ES-I3 (cell line): ENCODE measurements at regions not wholly inside any gene's neighbourhood (a gene's known extent, or its start where the extent isn't known, plus 50 kb on each side); places are given as distances from the start of the nearest gene placed in this dataset.

ENCODE experiments used
- H3K36me3 ChIP-seq: 2 replicates; pipeline ENCODE4 v1.6.1; 2013; ENCODE audit warnings: mild to moderate bottlenecking, low read length, control low read depth, moderate library complexity; ENCODE audit not compliant: insufficient read depth
- H3K4me1 ChIP-seq: 2 replicates; pipeline ENCODE4 v1.6.1; 2013; ENCODE audit warnings: mild to moderate bottlenecking, control low read depth, low read length; ENCODE audit not compliant: insufficient read depth
- H3K9ac ChIP-seq: 2 replicates; pipeline ENCODE4 v1.6.1; 2013; ENCODE audit warnings: low read depth, mild to moderate bottlenecking, low read length, moderate library complexity
- H3K9me3 ChIP-seq: 2 replicates; pipeline ENCODE4 v1.6.1; 2013; ENCODE audit warnings: mild to moderate bottlenecking, low read length, moderate library complexity; ENCODE audit not compliant: control insufficient read depth, insufficient read depth

DNA sequence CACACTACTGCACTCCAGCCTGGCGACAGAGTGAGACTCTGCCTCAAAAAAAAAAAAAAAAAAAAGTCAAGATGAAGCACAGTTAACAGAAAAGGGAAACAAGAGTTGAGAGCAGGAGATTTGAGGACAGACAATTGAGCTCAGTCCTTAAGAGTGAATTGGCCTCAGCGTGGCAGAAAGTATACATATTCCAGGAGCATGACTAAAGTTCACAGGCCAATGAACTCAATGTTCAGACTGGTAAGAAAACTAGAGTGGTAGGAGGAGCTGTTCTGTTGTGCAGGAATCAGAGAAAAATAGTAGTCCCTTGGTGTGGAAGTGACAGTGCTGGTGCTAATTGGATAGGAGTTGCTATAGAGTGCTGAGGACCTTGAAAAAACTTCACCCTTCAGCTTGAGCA is 60.0 kb downstream of the NRN1 start:
- H3K36me3 ChIP-seq = no peaks in the 10 kb centered on the region
- no peak overlapping the region for H3K9ac ChIP-seq
- peaks cover 13% of the 10 kb centered on the region for H3K9me3 ChIP-seq
- no peaks in the 10 kb centered on the region for H3K4me1 ChIP-seq

DNA sequence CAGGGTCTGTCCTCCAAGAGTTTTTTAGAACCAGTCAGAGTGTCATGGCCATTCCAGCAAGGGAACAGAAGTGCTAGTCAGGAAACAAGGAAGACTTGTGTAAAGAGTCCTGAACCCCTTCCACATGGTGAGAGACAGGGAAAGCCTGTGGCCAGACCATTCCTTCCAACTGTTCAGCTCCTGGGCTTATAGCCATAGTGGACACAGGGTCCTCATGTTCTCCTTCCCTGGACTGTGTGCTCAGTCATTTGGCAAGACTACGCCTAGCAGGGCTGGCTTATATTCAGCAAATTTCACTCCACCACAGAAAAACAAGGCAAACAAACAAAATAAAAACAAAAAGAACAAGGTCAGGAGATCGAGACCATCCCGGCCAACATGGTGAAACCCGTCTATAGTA is 60.5 kb downstream of the NRN1 start:
- Histone ChIP-seq H3K9me3 (peaks cover 13% of the 10 kb centered on the region), H3K36me3 (no peaks in the 10 kb centered on the region), H3K4me1 (no peaks in the 10 kb centered on the region)

DNA sequence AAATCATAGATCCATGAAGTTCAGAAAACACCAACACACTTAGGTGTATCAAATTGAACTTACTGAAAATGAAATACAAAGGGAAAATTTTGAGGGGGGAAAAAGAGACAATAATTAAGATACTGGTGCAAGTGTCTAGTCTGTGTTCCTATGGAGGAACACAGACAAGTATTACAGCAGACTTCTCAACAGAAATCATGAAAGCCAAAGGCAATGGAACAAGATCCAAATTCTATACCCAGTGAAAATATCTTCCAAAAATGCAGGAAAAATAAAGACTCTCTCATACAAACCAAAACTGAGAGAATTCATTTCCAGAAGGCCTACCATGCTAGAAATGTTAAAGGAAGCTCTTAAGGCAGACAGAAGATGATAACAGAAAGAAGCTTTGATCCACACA is 63.1 kb downstream of the NRN1 start:
- Histone ChIP-seq H3K36me3 (no peaks in the 10 kb centered on the region), H3K9me3 (peaks cover 13% of the 10 kb centered on the region), H3K4me1 (no peaks in the 10 kb centered on the region), H3K9ac (no peak overlapping the region)

More for the DNA sequence above, 60.5 kb downstream of the NRN1 start:
- no peak overlapping the region for H3K9ac ChIP-seq

DNA sequence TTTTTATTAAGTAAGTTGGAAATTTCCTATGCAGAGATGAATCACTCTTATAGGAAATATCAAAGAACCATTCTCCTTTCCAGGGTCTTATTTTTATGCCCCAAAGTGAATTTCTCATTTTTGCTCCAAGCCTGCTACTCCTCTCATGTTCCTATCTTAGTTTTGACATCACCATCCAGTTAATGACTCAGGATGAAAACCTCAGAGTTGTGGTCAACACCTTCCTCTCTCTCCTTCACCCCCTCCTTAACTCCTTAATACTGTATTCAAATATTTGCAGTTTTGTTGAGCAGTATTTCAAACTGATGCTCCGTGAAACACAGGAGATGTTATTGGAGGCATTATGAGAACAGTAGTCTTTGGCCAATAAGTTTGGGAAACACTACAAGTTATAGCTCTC is 64.1 kb downstream of the NRN1 start:
- no peak overlapping the region for H3K9ac ChIP-seq
- no peaks in the 10 kb centered on the region for H3K4me1 ChIP-seq
- no peaks in the 10 kb centered on the region for H3K36me3 ChIP-seq
- peaks cover 13% of the 10 kb centered on the region for H3K9me3 ChIP-seq

DNA sequence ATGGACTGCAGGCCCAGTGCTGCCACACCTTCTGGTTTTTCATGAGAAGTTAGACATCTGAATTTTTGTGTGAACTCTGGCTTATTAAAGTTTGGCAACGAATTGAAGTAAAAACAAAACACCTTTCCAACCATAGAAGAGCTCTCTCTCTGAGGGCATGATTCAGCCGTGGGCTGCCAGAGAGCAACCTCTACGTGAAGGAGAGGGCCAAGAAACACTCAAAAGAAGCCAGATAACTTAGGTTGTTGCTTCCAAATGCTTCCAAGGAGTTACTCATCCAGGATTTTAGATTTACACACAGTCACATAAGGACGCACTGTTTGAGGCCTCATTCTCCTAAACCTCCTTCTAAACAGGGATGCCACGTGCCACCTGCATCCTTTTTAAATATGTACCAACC is 65.5 kb downstream of the NRN1 start:
- Histone ChIP-seq H3K36me3 (no peaks in the 10 kb centered on the region), H3K9ac (no peak overlapping the region), H3K4me1 (no peaks in the 10 kb centered on the region), H3K9me3 (peaks cover 13% of the 10 kb centered on the region)

DNA sequence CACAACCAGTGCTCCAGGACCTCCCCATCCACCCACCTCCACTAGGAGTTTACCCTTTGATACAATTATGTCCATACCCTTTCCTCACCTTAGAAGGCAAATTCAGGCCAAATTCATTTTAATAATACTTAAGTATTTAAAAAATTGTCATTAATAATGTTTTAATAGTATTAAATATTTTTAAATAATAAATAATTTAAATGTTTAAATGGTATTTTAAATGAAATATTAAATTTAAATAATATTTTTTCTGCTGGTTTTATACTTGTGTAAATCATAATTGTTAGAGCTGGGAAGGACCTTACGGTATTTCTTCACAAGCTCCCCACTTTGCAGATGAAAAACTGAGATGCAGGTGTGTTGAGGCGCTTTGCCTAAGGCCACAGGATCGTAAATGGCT is 67.8 kb downstream of the NRN1 start:
- H3K9ac ChIP-seq = no peak overlapping the region
- H3K4me1 ChIP-seq = no peaks in the 10 kb centered on the region
- H3K36me3 ChIP-seq = no peaks in the 10 kb centered on the region
- H3K9me3 ChIP-seq = peaks cover 6% of the 10 kb centered on the region; the same call in 1 of the 2 replicates

DNA sequence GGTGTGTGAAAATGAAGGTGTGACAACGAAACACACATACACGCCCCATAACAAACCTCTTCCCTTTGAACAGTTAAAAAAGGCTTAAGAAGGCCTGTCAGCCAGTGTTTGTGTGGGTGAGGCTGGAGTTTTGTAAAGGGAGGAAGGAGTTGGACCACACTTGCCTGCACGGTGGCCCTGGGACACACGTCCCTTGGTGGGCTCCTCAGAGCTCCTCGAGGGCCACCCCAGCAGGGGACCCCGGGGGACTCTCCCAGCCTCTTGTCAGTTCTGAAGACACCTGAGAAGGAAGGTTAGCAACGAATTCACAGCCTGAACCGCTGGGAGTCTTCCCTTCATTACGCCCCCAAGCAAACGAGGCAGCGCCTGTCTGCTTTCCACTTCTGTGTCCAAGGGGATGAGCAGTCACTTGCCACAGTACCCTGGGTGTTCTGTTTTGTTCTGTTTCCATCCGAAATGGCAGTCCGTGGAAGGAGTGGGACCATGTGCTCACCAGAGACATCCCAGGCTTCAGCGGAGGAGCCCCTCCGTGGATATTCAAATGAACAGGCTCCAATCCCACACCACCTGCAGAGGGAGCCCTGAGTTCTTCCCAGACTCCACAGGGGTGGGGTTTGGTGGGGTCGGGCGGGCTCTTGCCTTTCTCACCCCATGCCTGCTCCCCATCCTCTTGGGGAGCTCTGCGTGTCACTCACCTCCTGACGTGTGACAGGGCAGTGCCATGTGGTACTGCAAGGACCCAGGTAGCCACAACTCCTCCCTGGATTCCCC is 68.6 kb downstream of the NRN1 start:
- Histone ChIP-seq H3K4me1 (no peaks in the 10 kb centered on the region), H3K9ac (no peak overlapping the region), H3K36me3 (no peaks in the 10 kb centered on the region), H3K9me3 (peaks cover 5% of the 10 kb centered on the region; the same call in 1 of the 2 replicates)

DNA sequence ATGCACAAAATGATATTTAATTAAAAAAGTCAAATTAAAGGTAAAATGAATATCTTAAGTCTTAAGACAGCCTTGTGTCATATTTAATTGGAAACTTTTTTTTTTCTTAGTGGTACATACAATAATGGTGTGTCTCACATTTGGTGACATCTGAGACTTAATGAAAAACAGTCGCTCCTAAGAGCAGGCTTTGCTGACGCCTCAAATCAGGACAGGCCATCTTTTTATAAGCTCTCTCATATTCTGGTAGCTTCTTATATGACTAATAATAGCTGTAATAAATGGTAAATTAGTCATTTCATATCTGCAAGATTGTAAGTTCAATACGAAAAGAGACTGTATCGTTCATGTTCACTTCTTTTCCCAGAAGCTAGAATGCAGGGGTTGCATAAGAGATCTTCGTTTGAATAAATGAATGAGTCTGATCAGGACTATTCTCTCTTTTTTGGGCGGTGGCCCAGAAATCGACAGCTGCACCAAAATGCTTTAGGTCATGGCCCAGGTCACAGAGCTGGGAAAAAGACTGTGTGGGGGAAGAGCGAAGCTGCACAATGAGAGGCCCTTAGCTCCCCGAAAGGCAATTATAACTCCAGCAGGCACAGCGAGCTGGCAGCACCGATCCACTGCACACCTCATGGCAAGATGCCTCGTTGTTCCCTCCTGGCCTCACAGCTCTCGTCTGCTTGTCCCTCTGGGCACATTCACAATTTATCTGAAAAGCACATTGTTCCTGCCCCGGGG is 69.4 kb downstream of the NRN1 start:
- H3K9ac ChIP-seq = no peak overlapping the region
- H3K4me1 ChIP-seq = no peaks in the 10 kb centered on the region
- H3K9me3 ChIP-seq = no peaks in the 10 kb centered on the region
- no peaks in the 10 kb centered on the region for H3K36me3 ChIP-seq

DNA sequence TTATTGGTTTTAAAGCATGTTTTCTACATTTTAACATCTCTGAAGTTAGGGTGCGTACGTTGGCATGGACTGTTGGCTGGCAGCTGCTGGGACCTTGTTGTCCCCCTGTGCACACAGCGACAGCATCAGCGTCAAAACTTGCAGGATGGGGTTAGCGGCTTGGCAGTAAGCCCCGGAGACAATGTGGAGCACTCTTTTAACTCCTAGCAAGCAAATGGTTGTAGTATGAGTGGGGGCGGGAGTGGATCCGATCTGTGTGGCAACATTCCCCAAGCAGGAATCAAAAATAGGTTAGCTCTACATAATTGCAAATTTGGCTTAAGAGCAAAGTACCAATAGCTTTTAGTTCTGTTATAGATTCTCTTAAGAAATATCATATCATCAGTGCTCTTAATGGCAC is 70.1 kb downstream of the NRN1 start:
- Histone ChIP-seq H3K4me1 (no peaks in the 10 kb centered on the region), H3K36me3 (no peaks in the 10 kb centered on the region), H3K9me3 (no peaks in the 10 kb centered on the region), H3K9ac (no peak overlapping the region)

DNA sequence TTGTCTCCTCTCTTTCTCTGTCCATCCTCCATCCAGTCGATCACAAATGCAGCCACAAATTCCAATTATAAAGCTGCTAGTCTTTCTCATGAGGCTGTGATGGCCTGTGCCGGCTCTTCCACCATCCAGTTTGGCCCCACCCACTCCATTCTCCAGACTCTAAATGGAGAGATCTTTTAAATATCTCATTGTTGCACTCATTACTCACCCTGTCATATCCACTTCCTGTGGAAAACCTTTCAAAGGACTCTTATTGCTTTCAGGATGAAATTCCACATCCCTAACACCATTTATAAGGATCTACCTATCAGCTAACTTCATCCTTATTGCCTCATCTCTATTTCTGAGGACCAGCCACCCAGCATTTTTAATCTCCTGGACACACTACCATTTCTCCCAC is 70.6 kb downstream of the NRN1 start:
- H3K9ac ChIP-seq = no peak overlapping the region
- no peaks in the 10 kb centered on the region for H3K36me3 ChIP-seq
- no peaks in the 10 kb centered on the region for H3K9me3 ChIP-seq
- no peaks in the 10 kb centered on the region for H3K4me1 ChIP-seq

DNA sequence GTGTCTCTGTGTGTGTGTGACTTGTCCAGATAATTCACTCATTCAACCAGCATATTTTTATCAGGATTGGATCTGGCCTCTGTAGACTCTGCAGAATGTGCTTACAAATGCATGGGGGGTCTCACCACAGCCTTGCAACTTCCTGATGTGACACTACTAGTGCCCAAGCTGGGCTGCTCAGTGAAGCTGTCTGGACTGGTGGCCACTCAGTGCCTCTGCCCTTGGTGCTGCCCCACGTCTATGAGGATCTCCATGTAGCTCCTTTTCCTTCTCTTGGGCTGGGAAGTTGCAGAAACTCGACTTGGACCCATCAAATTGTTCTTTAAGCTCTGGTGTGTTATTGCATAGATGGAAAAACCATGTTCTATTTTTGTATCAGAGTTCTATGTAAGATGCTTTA is 75.8 kb downstream of the NRN1 start:
- no peaks in the 10 kb centered on the region for H3K36me3 ChIP-seq
- H3K4me1 ChIP-seq = no peaks in the 10 kb centered on the region
- H3K9ac ChIP-seq = no peak overlapping the region
- H3K9me3 ChIP-seq = no peaks in the 10 kb centered on the region

DNA sequence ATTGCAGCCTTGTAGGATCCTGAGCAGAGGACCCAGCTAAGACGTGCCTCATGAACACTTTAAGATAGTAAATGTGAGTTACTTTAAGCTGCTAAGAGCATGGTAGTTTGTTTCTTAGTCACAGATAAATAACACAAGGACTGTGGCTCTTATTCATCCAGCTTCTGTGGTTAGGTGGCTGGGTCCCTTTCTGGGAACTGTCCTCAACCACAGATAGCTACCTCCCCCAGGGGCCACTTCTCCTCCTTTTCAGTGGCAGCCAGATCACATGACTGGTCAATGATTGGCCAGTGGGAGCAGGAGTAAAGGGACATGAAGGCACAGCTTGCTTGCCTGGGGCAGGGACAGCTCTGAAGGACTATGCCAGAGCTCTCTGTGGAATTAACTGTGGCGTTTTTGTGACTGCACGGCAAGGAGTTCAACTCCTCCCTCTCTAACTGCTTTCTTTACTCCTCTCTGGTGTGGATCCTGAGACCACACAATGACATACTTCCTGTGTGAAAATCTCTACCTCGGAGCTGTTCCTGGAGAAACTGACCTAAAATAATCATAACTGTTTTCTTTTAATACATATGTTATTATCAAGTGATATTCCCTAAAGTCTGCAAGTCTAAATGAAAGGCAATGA is 76.5 kb downstream of the NRN1 start:
- Histone ChIP-seq H3K9ac (no peak overlapping the region), H3K36me3 (no peaks in the 10 kb centered on the region), H3K4me1 (no peaks in the 10 kb centered on the region), H3K9me3 (no peaks in the 10 kb centered on the region)

DNA sequence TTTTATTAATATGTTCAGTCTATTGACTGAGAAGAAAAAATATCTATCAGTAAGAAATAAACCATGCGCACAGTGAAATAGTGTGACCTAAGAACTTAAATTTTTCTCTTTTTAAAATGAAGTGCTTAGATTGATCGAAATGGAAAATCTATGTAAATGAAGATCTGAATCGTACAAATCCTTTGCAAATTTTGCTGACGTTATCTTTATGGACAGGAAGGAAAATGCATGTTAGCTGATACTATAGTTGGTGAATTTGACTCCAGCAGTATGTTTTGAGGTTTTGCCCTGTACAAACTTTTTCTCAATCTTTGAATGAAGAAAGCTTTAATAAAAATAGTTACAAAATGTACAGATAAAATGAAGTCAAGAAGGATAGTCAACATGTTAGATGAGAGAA is 82.9 kb downstream of the NRN1 start:
- H3K36me3 ChIP-seq = no peaks in the 10 kb centered on the region
- no peaks in the 10 kb centered on the region for H3K4me1 ChIP-seq
- no peaks in the 10 kb centered on the region for H3K9me3 ChIP-seq
- no peak overlapping the region for H3K9ac ChIP-seq

DNA sequence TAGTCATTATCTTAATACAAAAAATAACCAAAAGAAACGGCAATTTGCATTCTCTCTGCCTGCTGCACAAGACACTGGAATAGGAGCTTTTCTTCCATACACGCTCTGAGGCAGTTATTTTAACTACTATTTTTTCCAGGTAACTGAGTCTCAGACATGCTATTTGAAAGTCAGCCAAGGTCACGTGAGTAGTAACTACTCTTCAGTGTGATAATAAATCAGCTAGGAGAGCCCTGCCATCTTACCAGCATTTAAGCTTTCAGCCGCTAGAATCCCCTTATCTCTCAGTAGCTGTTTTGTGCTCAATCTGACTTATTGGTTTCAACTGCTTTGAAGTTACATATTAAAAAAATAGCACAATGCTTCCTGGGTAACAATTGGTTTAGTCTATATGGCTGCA is 84.5 kb downstream of the NRN1 start:
- no peaks in the 10 kb centered on the region for H3K9me3 ChIP-seq
- H3K4me1 ChIP-seq = no peaks in the 10 kb centered on the region
- no peaks in the 10 kb centered on the region for H3K36me3 ChIP-seq

DNA sequence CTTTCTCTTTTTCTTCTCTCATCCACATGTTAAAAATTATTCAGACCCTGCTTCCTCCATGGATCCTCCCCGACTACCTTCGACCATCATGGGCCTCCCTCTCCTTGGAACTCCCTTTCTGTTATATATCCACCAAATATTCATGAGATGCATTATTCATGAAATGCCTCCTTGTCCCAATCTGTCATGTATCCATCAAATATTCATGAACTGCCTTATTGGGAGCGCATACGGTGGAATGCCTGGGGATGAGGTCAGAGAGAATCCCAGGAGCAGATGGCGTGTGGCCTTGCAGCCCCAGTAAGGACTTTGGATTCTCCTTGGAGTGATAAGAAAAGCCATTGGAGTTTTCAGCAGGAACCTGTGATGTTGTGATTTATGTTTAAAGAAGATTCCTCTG is 97.0 kb downstream of the NRN1 start:
- Histone ChIP-seq H3K36me3 (no peaks in the 10 kb centered on the region), H3K9ac (no peak overlapping the region), H3K4me1 (no peaks in the 10 kb centered on the region), H3K9me3 (no peaks in the 10 kb centered on the region)

More for the DNA sequence above, 84.5 kb downstream of the NRN1 start:
- no peak overlapping the region for H3K9ac ChIP-seq
